ENCODE measurements at regions not wholly inside any gene's neighbourhood (a gene's known extent, or its start where the extent isn't known, plus 50 kb on each side); places are given as distances from the start of the nearest gene placed in this dataset.

GRCh38 chr3:76698136-76698706 lies 341.7 kb upstream of the ROBO2 start:
- Histone ChIP-seq H3K79me2 (ENCODE audit: insufficient read depth, low read length) (no peaks in the 10 kb centered on the region), H3K4me1 (ENCODE audit: control insufficient read depth in 1 of 2, insufficient read depth in 2 of 2, low read length in 2 of 2) (no peaks in the 10 kb centered on the region), H2AFZ (ENCODE audit: insufficient read depth, low read depth, low read length, poor library complexity, severe bottlenecking) (no peak overlapping the region), H3K4me2 (replicated peaks; ENCODE audit: extremely low read depth, low read length, poor library complexity, severe bottlenecking) (no peak overlapping the region), H3K36me3 (replicated peaks in 1 of 2; ENCODE audit: control insufficient read depth in 1 of 2, insufficient read depth in 2 of 2, low read length in 2 of 2) (no peaks in the 10 kb centered on the region), H3K27ac (ENCODE audit: low read depth in 1 of 2, low read length in 2 of 2) (no peak overlapping the region), H3K9ac (ENCODE audit: insufficient read depth, low read length, poor library complexity, severe bottlenecking) (no peak overlapping the region), H4K20me1 (ENCODE audit: insufficient read depth, low read length) (no peaks in the 10 kb centered on the region), H3K27me3 (ENCODE audit: control insufficient read depth in 2 of 2, insufficient read depth in 2 of 2, low read length in 2 of 2) (no peaks in the 10 kb centered on the region), H3K4me3 (replicated peaks in 1 of 3; ENCODE audit: low read depth in 2 of 3, low read length in 3 of 3) (no peak overlapping the region), H3K9me3 (replicated peaks in 1 of 2; ENCODE audit: control insufficient read depth in 1 of 2, insufficient read depth in 1 of 2, low read length in 2 of 2) (no peaks in the 10 kb centered on the region)
- Mint-ChIP-seq H3K27ac (no peak overlapping the region), H3K4me1 (no peaks in the 10 kb centered on the region), H3K27me3 (ENCODE audit: low read depth in 3 of 3) (no peaks in the 10 kb centered on the region), H3K9me3 (peaks cover 0 to 5% (median 1%) of the 10 kb centered on the region in 7 donors), H3K4me3 (no peak overlapping the region), H3K36me3 (no peaks in the 10 kb centered on the region)
- WGBS (ENCODE audit: insufficient coverage), result 76% methylated on average over 5 of the region's 7 CpGs
- intact Hi-C loops (cut with micrococcal nuclease), result no loop called here
- TF ChIP-seq CTCF (IDR thresholded peaks at IDR 0.05), result no peak
- DNase-seq, result no peak

GRCh38 chr3:76699846-76700245 lies 340.1 kb upstream of the ROBO2 start:
- H3K79me2 ChIP-seq (ENCODE audit: insufficient read depth, low read length), result no peaks in the 10 kb centered on the region
- no peak overlapping the region for H3K27ac ChIP-seq (ENCODE audit: low read depth in 1 of 2, low read length in 2 of 2)
- Mint-ChIP-seq H3K4me3 (no peak overlapping the region), H3K4me1 (no peaks in the 10 kb centered on the region), H3K27ac (no peak overlapping the region), H3K36me3 (no peaks in the 10 kb centered on the region), H3K9me3 (peaks cover 0 to 5% (median 1%) of the 10 kb centered on the region in 7 donors), H3K27me3 (ENCODE audit: low read depth in 3 of 3) (no peaks in the 10 kb centered on the region)
- no peaks in the 10 kb centered on the region for H3K27me3 ChIP-seq (ENCODE audit: control insufficient read depth in 2 of 2, insufficient read depth in 2 of 2, low read length in 2 of 2)
- H3K9me3 ChIP-seq (replicated peaks in 1 of 2; ENCODE audit: control insufficient read depth in 1 of 2, insufficient read depth in 1 of 2, low read length in 2 of 2), result no peaks in the 10 kb centered on the region
- no peak for DNase-seq
- intact Hi-C loops (cut with micrococcal nuclease), result no loop called here
- no peak overlapping the region for H3K4me3 ChIP-seq (replicated peaks in 1 of 3; ENCODE audit: low read depth in 2 of 3, low read length in 3 of 3)
- H4K20me1 ChIP-seq (ENCODE audit: insufficient read depth, low read length), result no peaks in the 10 kb centered on the region
- H3K36me3 ChIP-seq (replicated peaks in 1 of 2; ENCODE audit: control insufficient read depth in 1 of 2, insufficient read depth in 2 of 2, low read length in 2 of 2), result no peaks in the 10 kb centered on the region
- WGBS (ENCODE audit: insufficient coverage), result 100% methylated on average over 1 of the region's 1 CpG
- no peak overlapping the region for H2AFZ ChIP-seq (ENCODE audit: insufficient read depth, low read depth, low read length, poor library complexity, severe bottlenecking)
- H3K9ac ChIP-seq (ENCODE audit: insufficient read depth, low read length, poor library complexity, severe bottlenecking), result no peak overlapping the region
- no peak for TF ChIP-seq CTCF (IDR thresholded peaks at IDR 0.05)
- H3K4me1 ChIP-seq (ENCODE audit: control insufficient read depth in 1 of 2, insufficient read depth in 2 of 2, low read length in 2 of 2), result no peaks in the 10 kb centered on the region
- no peak overlapping the region for H3K4me2 ChIP-seq (replicated peaks; ENCODE audit: extremely low read depth, low read length, poor library complexity, severe bottlenecking)
